ENCODE measurements at regions not wholly inside any gene's neighbourhood (a gene's known extent, or its start where the extent isn't known, plus 50 kb on each side); places are given as distances from the start of the nearest gene placed in this dataset.
"Not testable (repeated sequence)": the region's sequence is repeated elsewhere in the genome, so short reads cannot be mapped to it uniquely, and the experiment has no call there.

- H3K4me1 Mint-ChIP-seq, result peaks cover 5 to 7% (median 6%) of the 10 kb centered on the region in 3 donors
- H3K27ac Mint-ChIP-seq, result no peak overlapping the region
- H3K27me3 Mint-ChIP-seq, result peaks cover 23% of the 10 kb centered on the region
- no peak overlapping the region for H3K4me3 Mint-ChIP-seq
- H3K9me3 Mint-ChIP-seq, result no peaks in the 10 kb centered on the region
- no peaks in the 10 kb centered on the region for H3K36me3 Mint-ChIP-seq
These were observed 214.6 kb upstream of the ECI2 start for GRCh38 chr6:4349931-4350330.

DNA sequence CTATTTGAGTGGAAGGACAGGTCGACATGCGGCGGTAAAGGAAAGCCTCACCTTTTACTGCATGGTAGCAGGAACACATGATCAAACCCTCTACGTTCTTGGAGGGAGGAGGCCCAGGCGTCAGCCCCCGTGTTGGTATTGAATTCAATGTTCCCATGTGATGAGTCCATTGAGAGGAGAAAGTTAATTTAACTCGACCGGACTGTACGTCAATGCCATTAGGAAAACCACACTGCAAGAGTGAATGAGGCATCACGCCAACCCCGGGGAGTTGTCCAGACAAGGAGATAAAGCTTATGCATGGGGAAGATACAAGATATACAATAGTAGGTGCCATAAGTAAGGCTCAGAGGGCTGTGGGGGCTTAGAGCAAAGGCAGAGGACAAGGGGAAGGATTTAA, 213.9 kb upstream of the ECI2 start:
- no peak overlapping the region for H3K27ac Mint-ChIP-seq
- H3K4me1 Mint-ChIP-seq, result peaks cover 5 to 7% (median 6%) of the 10 kb centered on the region in 3 donors
- no peaks in the 10 kb centered on the region for H3K36me3 Mint-ChIP-seq
- H3K9me3 Mint-ChIP-seq, result no peaks in the 10 kb centered on the region
- H3K27me3 Mint-ChIP-seq, result peaks cover 23% of the 10 kb centered on the region
- H3K4me3 Mint-ChIP-seq, result peak overlapping the region in 1 of 4 donors; percentile 9

- Mint-ChIP-seq H3K4me1 (peaks cover 5 to 7% (median 6%) of the 10 kb centered on the region in 3 donors), H3K9me3 (no peaks in the 10 kb centered on the region), H3K27ac (peak overlapping the region in 2 of 3 donors; percentile 7 to 32), H3K27me3 (peaks cover 20% of the 10 kb centered on the region), H3K4me3 (peak overlapping the region in 2 of 4 donors; percentile 64 to 65), H3K36me3 (no peaks in the 10 kb centered on the region)
These were observed 213.2 kb upstream of the ECI2 start for GRCh38 chr6:4348462-4349112.

- Mint-ChIP-seq H3K4me3 (no peak overlapping the region), H3K27me3 (peaks cover 19% of the 10 kb centered on the region), H3K36me3 (no peaks in the 10 kb centered on the region), H3K4me1 (peaks cover 5 to 10% (median 6%) of the 10 kb centered on the region in 3 donors), H3K27ac (no peak overlapping the region), H3K9me3 (no peaks in the 10 kb centered on the region)
These were observed 212.5 kb upstream of the ECI2 start for GRCh38 chr6:4347877-4348276.

DNA sequence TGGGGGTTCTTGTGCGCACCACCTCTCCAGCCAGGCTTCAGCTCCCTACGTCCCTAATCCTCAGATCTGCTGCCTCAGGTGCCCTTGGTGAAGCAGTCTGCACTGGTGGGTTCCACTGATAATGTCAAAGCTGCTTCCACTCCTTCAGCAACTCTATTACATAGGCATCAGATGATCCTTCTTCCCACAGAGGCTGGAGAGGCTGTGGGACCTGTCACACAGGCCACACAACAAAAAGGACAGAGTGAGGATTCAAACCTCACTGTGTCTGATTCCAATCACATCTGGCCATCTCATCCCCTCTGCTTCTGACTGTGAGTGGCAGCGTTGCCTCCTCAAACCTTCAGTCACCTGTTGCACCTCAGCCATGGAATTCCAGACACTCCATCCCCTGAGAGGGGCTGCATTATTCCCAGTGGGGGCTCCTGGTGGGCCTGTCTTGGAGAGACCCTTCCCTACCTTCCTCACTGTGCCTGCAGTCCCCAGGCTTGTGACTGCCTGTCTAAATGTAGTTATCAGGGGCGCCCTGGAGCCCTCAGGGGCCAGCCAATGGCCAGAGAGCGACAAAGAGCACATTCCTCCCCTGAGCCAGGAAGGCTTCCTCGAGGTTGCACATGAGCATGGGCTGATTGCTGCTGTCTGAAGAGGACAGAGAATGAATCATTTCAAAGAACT, 211.4 kb upstream of the ECI2 start:
- no peaks in the 10 kb centered on the region for H3K9me3 Mint-ChIP-seq
- peaks cover 14% of the 10 kb centered on the region for H3K27me3 Mint-ChIP-seq
- peaks cover 5 to 15% (median 6%) of the 10 kb centered on the region in 3 donors for H3K4me1 Mint-ChIP-seq
- no peak overlapping the region for H3K27ac Mint-ChIP-seq
- no peaks in the 10 kb centered on the region for H3K36me3 Mint-ChIP-seq
- no peak overlapping the region for H3K4me3 Mint-ChIP-seq

- Mint-ChIP-seq H3K27me3 (peaks cover 6% of the 10 kb centered on the region), H3K27ac (no peak overlapping the region), H3K4me1 (peaks cover 5 to 15% (median 6%) of the 10 kb centered on the region in 3 donors), H3K36me3 (no peaks in the 10 kb centered on the region), H3K4me3 (no peak overlapping the region), H3K9me3 (no peaks in the 10 kb centered on the region)
These were observed 210.2 kb upstream of the ECI2 start for GRCh38 chr6:4345543-4345942.

- Mint-ChIP-seq H3K36me3 (no peaks in the 10 kb centered on the region), H3K4me1 (peaks cover 5 to 15% (median 6%) of the 10 kb centered on the region in 3 donors), H3K27ac (no peak overlapping the region), H3K4me3 (no peak overlapping the region), H3K9me3 (peaks cover 0 to 3% (median 3%) of the 10 kb centered on the region in 3 donors), H3K27me3 (peaks cover 2% of the 10 kb centered on the region)
These were observed 209.0 kb upstream of the ECI2 start for GRCh38 chr6:4344317-4344899.

DNA sequence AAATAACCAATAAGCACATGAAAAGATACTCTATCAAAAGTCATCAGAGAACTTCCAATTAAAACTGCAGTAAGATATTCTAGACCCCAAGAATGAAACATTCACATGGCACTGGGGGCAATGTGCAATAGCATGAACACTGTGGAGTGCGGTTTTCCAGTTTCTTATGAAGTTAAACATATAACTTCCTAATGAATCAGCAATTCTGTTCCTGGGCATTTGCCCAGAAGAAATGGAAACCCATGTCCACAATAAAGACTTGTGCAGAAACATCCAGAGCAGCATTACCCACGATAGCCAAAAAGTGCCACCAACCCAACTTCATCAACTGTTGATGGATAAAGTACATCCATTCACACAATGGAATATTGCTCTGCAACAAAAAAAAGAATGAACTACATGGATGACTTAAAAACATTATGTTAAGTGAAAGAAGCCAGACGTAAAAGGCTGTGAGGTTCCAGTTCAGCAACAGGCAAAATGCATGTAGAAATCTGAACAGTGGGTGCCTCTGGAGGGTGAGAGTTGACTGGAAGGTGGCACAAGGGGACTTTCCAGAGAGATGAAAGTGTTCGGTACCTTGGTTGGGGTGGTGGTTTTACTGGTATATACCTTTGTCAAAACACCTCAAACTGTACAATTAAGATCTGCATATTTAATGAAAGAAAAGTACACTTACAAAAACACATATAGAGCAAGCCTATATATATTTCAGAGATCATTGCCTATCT, 207.2 kb upstream of the ECI2 start:
- H3K27me3 Mint-ChIP-seq, result peaks cover 2% of the 10 kb centered on the region
- H3K9me3 Mint-ChIP-seq, result peaks cover 0 to 7% (median 3%) of the 10 kb centered on the region in 3 donors
- H3K4me1 Mint-ChIP-seq, result peaks cover 0 to 8% (median 1%) of the 10 kb centered on the region in 3 donors
- no peak overlapping the region for H3K4me3 Mint-ChIP-seq
- no peaks in the 10 kb centered on the region for H3K36me3 Mint-ChIP-seq
- H3K27ac Mint-ChIP-seq, result no peak overlapping the region

DNA sequence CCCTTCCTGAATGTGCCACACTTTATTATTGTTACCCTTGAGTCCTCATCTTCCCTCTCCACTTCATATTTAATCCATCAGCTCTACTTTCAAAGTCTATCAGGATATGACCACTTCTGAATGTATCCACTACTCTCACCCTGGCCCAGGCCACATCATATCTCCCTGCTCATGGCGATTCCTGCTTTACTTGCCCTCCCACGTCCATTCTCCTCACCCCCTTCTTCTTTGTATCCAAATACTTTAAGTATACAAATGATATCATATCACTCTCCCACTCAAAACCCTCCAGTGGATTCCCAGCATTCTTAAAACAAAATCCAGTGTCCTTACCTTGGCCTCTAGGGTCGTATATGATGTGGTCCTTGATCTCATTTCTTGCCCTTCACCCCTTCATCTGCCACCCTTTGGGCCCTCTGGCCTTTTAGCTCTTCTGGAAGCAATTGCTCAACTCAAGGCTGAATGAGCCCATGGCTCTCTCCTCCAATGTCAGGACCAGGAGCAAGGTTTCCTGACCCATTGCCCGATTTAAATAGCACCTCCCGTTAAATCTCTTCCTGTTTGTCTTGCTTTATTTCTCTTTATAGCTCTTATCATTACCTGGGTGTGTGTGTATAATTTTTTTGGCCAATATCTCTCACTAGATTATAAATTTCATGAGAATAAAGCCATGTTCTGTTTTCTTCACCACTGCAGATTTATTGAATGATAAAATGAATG, 205.9 kb upstream of the ECI2 start:
- Mint-ChIP-seq H3K36me3 (no peaks in the 10 kb centered on the region), H3K27me3 (peaks cover 2% of the 10 kb centered on the region), H3K4me3 (no peak overlapping the region), H3K9me3 (peaks cover 0 to 7% (median 3%) of the 10 kb centered on the region in 3 donors), H3K27ac (peak overlapping the region in 1 of 3 donors; percentile 4), H3K4me1 (peaks cover 2 to 12% (median 3%) of the 10 kb centered on the region in 3 donors)

DNA sequence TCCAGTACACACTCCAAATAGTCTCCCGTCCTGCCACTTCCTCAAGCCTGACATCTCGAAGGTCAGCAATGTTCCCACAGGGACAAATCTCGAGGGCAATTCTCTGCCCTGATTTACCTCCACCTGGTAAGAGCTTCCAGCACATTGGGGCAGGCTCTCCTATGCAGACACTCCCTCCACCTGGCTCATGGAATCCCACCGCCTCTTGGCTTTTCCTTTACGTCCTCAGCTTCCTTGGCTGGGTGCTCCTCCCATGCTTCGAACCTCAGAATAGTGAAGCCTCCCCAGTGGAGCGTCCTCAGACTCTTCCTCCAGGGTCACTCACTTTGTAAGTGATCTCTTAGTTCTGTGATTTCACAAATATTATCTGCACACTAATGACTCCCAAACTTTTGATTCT, 205.2 kb upstream of the ECI2 start:
- Mint-ChIP-seq H3K4me1 (peaks cover 7 to 18% (median 9%) of the 10 kb centered on the region in 3 donors), H3K36me3 (no peaks in the 10 kb centered on the region), H3K27me3 (peaks cover 5% of the 10 kb centered on the region), H3K27ac (no peak overlapping the region), H3K4me3 (no peak overlapping the region), H3K9me3 (peaks cover 0 to 7% (median 3%) of the 10 kb centered on the region in 3 donors)

- H3K4me3 Mint-ChIP-seq, result no peak overlapping the region
- no peaks in the 10 kb centered on the region for H3K36me3 Mint-ChIP-seq
- H3K9me3 Mint-ChIP-seq, result peaks cover 0 to 7% (median 3%) of the 10 kb centered on the region in 3 donors
- peaks cover 7 to 18% (median 9%) of the 10 kb centered on the region in 3 donors for H3K4me1 Mint-ChIP-seq
- peaks cover 7% of the 10 kb centered on the region for H3K27me3 Mint-ChIP-seq
- H3K27ac Mint-ChIP-seq, result no peak overlapping the region
These were observed 203.5 kb upstream of the ECI2 start for GRCh38 chr6:4338884-4339283.

GRCh38 chr6:4336778-4337442, 201.5 kb upstream of the ECI2 start:
- Mint-ChIP-seq H3K9me3 (peaks cover 2 to 7% (median 3%) of the 10 kb centered on the region in 3 donors), H3K4me3 (no peak overlapping the region), H3K4me1 (peaks cover 7 to 9% (median 9%) of the 10 kb centered on the region in 3 donors), H3K27ac (no peak overlapping the region), H3K36me3 (no peaks in the 10 kb centered on the region), H3K27me3 (peaks cover 7% of the 10 kb centered on the region)

GRCh38 chr6:4336084-4336483, 200.7 kb upstream of the ECI2 start:
- H3K27ac Mint-ChIP-seq, result no peak overlapping the region
- peaks cover 7 to 9% (median 9%) of the 10 kb centered on the region in 3 donors for H3K4me1 Mint-ChIP-seq
- peak overlapping the region in 1 of 4 donors; percentile 2 for H3K4me3 Mint-ChIP-seq
- peaks cover 2 to 7% (median 3%) of the 10 kb centered on the region in 3 donors for H3K9me3 Mint-ChIP-seq
- no peaks in the 10 kb centered on the region for H3K36me3 Mint-ChIP-seq
- peaks cover 7% of the 10 kb centered on the region for H3K27me3 Mint-ChIP-seq

GRCh38 chr6:4334158-4334740, 198.9 kb upstream of the ECI2 start:
- not testable (repeated sequence) for H3K27me3 Mint-ChIP-seq, H3K27ac Mint-ChIP-seq, H3K4me3 Mint-ChIP-seq, H3K4me1 Mint-ChIP-seq, H3K36me3 Mint-ChIP-seq, H3K9me3 Mint-ChIP-seq
